ENCODE measurements at regions not wholly inside any gene's neighbourhood (a gene's known extent, or its start where the extent isn't known, plus 50 kb on each side); places are given as distances from the start of the nearest gene placed in this dataset.

- Histone ChIP-seq H3K27ac (ENCODE audit: low read depth, low read length) (no peak overlapping the region), H3K79me2 (ENCODE audit: insufficient read depth, low read length) (no peaks in the 10 kb centered on the region), H3K4me3 (ENCODE audit: insufficient read depth, low read length, poor library complexity, severe bottlenecking) (no peak overlapping the region), H4K20me1 (ENCODE audit: low read depth, low read length) (no peaks in the 10 kb centered on the region), H2AFZ (ENCODE audit: low read depth, low read length, severe bottlenecking) (no peak overlapping the region), H3K4me2 (ENCODE audit: low read depth, low read length, poor library complexity, severe bottlenecking) (no peak overlapping the region), H3K27me3 (ENCODE audit: low read length) (no peaks in the 10 kb centered on the region), H3F3A (ENCODE audit: insufficient read depth) (no peaks in the 10 kb centered on the region), H3K36me3 (ENCODE audit: low read length) (no peaks in the 10 kb centered on the region), H3K9me2 (replicated peaks; ENCODE audit: insufficient read depth, low read length) (no peaks in the 10 kb centered on the region), H3K9me3 (ENCODE audit: insufficient read depth, low read length) (no peaks in the 10 kb centered on the region), H3K9ac (ENCODE audit: low read length) (no peak overlapping the region)
- TF ChIP-seq CTCF (IDR thresholded peaks at IDR 0.05; ENCODE audit: insufficient read depth, low read length, poor library complexity, severe bottlenecking) (no peak), EZH2phosphoT487 (conservative IDR thresholded peaks at IDR 0.05; ENCODE audit: low read length) (no peak)
Observed at GRCh38 chrX:40243755-40244515, 146.2 kb upstream of the BCOR start.

- Histone ChIP-seq H3K9me2 (replicated peaks; ENCODE audit: insufficient read depth, low read length) (no peaks in the 10 kb centered on the region), H3K27me3 (ENCODE audit: low read length) (no peaks in the 10 kb centered on the region), H3K27ac (ENCODE audit: low read depth, low read length) (no peak overlapping the region), H3K9me3 (ENCODE audit: insufficient read depth, low read length) (no peaks in the 10 kb centered on the region), H2AFZ (ENCODE audit: low read depth, low read length, severe bottlenecking) (no peak overlapping the region), H3K79me2 (ENCODE audit: insufficient read depth, low read length) (no peaks in the 10 kb centered on the region), H3K4me3 (ENCODE audit: insufficient read depth, low read length, poor library complexity, severe bottlenecking) (no peak overlapping the region), H3K4me2 (ENCODE audit: low read depth, low read length, poor library complexity, severe bottlenecking) (no peak overlapping the region), H3F3A (ENCODE audit: insufficient read depth) (no peaks in the 10 kb centered on the region), H4K20me1 (ENCODE audit: low read depth, low read length) (no peaks in the 10 kb centered on the region), H3K36me3 (ENCODE audit: low read length) (no peaks in the 10 kb centered on the region), H3K9ac (ENCODE audit: low read length) (no peak overlapping the region)
- TF ChIP-seq EZH2phosphoT487 (conservative IDR thresholded peaks at IDR 0.05; ENCODE audit: low read length) (no peak), CTCF (IDR thresholded peaks at IDR 0.05; ENCODE audit: insufficient read depth, low read length, poor library complexity, severe bottlenecking) (no peak)
Observed at GRCh38 chrX:40240844-40241243, 143.1 kb upstream of the BCOR start.

GRCh38 chrX:40237731-40238178, 140.0 kb upstream of the BCOR start:
- no peak overlapping the region for H3K27ac ChIP-seq (ENCODE audit: low read depth, low read length)
- no peaks in the 10 kb centered on the region for H3K27me3 ChIP-seq (ENCODE audit: low read length)
- TF ChIP-seq CTCF (IDR thresholded peaks at IDR 0.05; ENCODE audit: insufficient read depth, low read length, poor library complexity, severe bottlenecking) = no peak
- TF ChIP-seq EZH2phosphoT487 (conservative IDR thresholded peaks at IDR 0.05; ENCODE audit: low read length) = no peak
- H2AFZ ChIP-seq (ENCODE audit: low read depth, low read length, severe bottlenecking) = no peak overlapping the region
- H3K4me3 ChIP-seq (ENCODE audit: insufficient read depth, low read length, poor library complexity, severe bottlenecking) = no peak overlapping the region
- no peak overlapping the region for H3K9ac ChIP-seq (ENCODE audit: low read length)
- no peaks in the 10 kb centered on the region for H4K20me1 ChIP-seq (ENCODE audit: low read depth, low read length)
- H3K4me2 ChIP-seq (ENCODE audit: low read depth, low read length, poor library complexity, severe bottlenecking) = no peak overlapping the region
- no peaks in the 10 kb centered on the region for H3K36me3 ChIP-seq (ENCODE audit: low read length)
- H3K79me2 ChIP-seq (ENCODE audit: insufficient read depth, low read length) = no peaks in the 10 kb centered on the region
- H3K9me2 ChIP-seq (replicated peaks; ENCODE audit: insufficient read depth, low read length) = no peaks in the 10 kb centered on the region
- no peaks in the 10 kb centered on the region for H3F3A ChIP-seq (ENCODE audit: insufficient read depth)
- H3K9me3 ChIP-seq (ENCODE audit: insufficient read depth, low read length) = no peaks in the 10 kb centered on the region

Data from SU-DHL-6 (cell line).